Dendritic cell treated with granulocyte-macrophage colony-stimulating factor and Interleukin-4, amounts not matched to agents 40 ng/mL and 50 ng/mL, for 4 days (primary cell): ENCODE measurements at regions not wholly inside any gene's neighbourhood (a gene's known extent, or its start where the extent isn't known, plus 50 kb on each side); places are given as distances from the start of the nearest gene placed in this dataset.
"Not testable (repeated sequence)": the region's sequence is repeated elsewhere in the genome, so short reads cannot be mapped to it uniquely, and the experiment has no call there.

Experiments used
- H3K27ac Mint-ChIP-seq: one replicate; pipeline ENCODE4 v1.8.0; 2022; ENCODE audit warnings: mild to moderate bottlenecking, mixed read lengths
- H3K27me3 Mint-ChIP-seq: one replicate; pipeline ENCODE4 v1.8.0; 2022; ENCODE audit warnings: mild to moderate bottlenecking, mixed read lengths
- H3K36me3 Mint-ChIP-seq: one replicate; pipeline ENCODE4 v1.8.0; 2022; ENCODE audit warnings: low read depth, mixed read lengths
- H3K4me1 Mint-ChIP-seq: one replicate; pipeline ENCODE4 v1.8.0; 2022; ENCODE audit warnings: low read depth, mixed read lengths
- H3K4me3 Mint-ChIP-seq: one replicate; pipeline ENCODE4 v1.8.0; 2022; ENCODE audit warnings: mild to moderate bottlenecking, moderate library complexity, mixed read lengths
- H3K9me3 Mint-ChIP-seq: one replicate; pipeline ENCODE4 v1.8.0; 2022; ENCODE audit warnings: mixed read lengths
- intact Hi-C: fragments of 100-400 bp; cut with micrococcal nuclease; formaldehyde crosslinking; loops from one replicate; pipeline ENCODE4 v1.15.0; 2022

- Mint-ChIP-seq H3K4me1 (no peaks in the 10 kb centered on the region), H3K36me3 (no peaks in the 10 kb centered on the region), H3K27ac (no peak overlapping the region), H3K9me3 (peaks cover 50% of the 10 kb centered on the region), H3K4me3 (no peak overlapping the region), H3K27me3 (no peaks in the 10 kb centered on the region)
- intact Hi-C loops: no loop called here
These were observed 197.1 kb upstream of the HCN1 start for GRCh38 chr5:45893309-45893708.

- H3K4me1 Mint-ChIP-seq, H3K27me3 Mint-ChIP-seq, H3K36me3 Mint-ChIP-seq, intact Hi-C loops, H3K27ac Mint-ChIP-seq, H3K4me3 Mint-ChIP-seq: not testable (repeated sequence)
- H3K9me3 Mint-ChIP-seq: peaks cover 65% of the 10 kb centered on the region
These were observed 194.4 kb upstream of the HCN1 start for GRCh38 chr5:45890441-45891080.

GRCh38 chr5:45862763-45863162 is 166.6 kb upstream of the HCN1 start:
- no peak overlapping the region for H3K27ac Mint-ChIP-seq

GRCh38 chr5:45847877-45848276 is 151.7 kb upstream of the HCN1 start:
- H3K36me3 Mint-ChIP-seq: no peaks in the 10 kb centered on the region
- no peak overlapping the region for H3K4me3 Mint-ChIP-seq
- intact Hi-C loops: no loop called here
- no peak overlapping the region for H3K27ac Mint-ChIP-seq
- peaks cover 45% of the 10 kb centered on the region for H3K9me3 Mint-ChIP-seq
- no peaks in the 10 kb centered on the region for H3K27me3 Mint-ChIP-seq
- no peaks in the 10 kb centered on the region for H3K4me1 Mint-ChIP-seq

More at GRCh38 chr5:45862763-45863162, 166.6 kb upstream of the HCN1 start:
- intact Hi-C loops: no loop called here
- Mint-ChIP-seq H3K4me1 (no peaks in the 10 kb centered on the region), H3K27me3 (no peaks in the 10 kb centered on the region), H3K36me3 (no peaks in the 10 kb centered on the region), H3K4me3 (no peak overlapping the region), H3K9me3 (peaks cover 39% of the 10 kb centered on the region)

- Mint-ChIP-seq H3K9me3 (peaks cover 42% of the 10 kb centered on the region), H3K27ac (no peak overlapping the region), H3K27me3 (no peaks in the 10 kb centered on the region), H3K36me3 (no peaks in the 10 kb centered on the region), H3K4me3 (no peak overlapping the region), H3K4me1 (no peaks in the 10 kb centered on the region)
- intact Hi-C loops: no loop called here
These were observed 129.9 kb upstream of the HCN1 start for GRCh38 chr5:45826055-45826454.

- no peaks in the 10 kb centered on the region for H3K36me3 Mint-ChIP-seq
- intact Hi-C loops: no loop called here
- H3K27ac Mint-ChIP-seq: no peak overlapping the region
- peaks cover 49% of the 10 kb centered on the region for H3K9me3 Mint-ChIP-seq
- no peak overlapping the region for H3K4me3 Mint-ChIP-seq
- no peaks in the 10 kb centered on the region for H3K27me3 Mint-ChIP-seq
- no peaks in the 10 kb centered on the region for H3K4me1 Mint-ChIP-seq
These were observed 104.2 kb upstream of the HCN1 start for GRCh38 chr5:45800331-45800730.

GRCh38 chr5:45799388-45799787 is 103.2 kb upstream of the HCN1 start:
- no peak overlapping the region for H3K4me3 Mint-ChIP-seq
- peaks cover 47% of the 10 kb centered on the region for H3K9me3 Mint-ChIP-seq
- H3K27ac Mint-ChIP-seq: no peak overlapping the region
- no peaks in the 10 kb centered on the region for H3K4me1 Mint-ChIP-seq
- no peaks in the 10 kb centered on the region for H3K36me3 Mint-ChIP-seq
- intact Hi-C loops: no loop called here
- no peaks in the 10 kb centered on the region for H3K27me3 Mint-ChIP-seq

GRCh38 chr5:45796959-45797553 is 100.9 kb upstream of the HCN1 start:
- Mint-ChIP-seq H3K27ac (no peak overlapping the region), H3K36me3 (no peaks in the 10 kb centered on the region), H3K9me3 (peaks cover 51% of the 10 kb centered on the region), H3K4me1 (no peaks in the 10 kb centered on the region), H3K27me3 (no peaks in the 10 kb centered on the region), H3K4me3 (no peak overlapping the region)
- intact Hi-C loops: no loop called here

GRCh38 chr5:45795458-45795857 is 99.3 kb upstream of the HCN1 start:
- Mint-ChIP-seq H3K27ac (no peak overlapping the region), H3K9me3 (peaks cover 40% of the 10 kb centered on the region), H3K4me3 (no peak overlapping the region), H3K27me3 (no peaks in the 10 kb centered on the region), H3K36me3 (no peaks in the 10 kb centered on the region), H3K4me1 (no peaks in the 10 kb centered on the region)
- intact Hi-C loops: no loop called here

GRCh38 chr5:45793638-45794532 is 97.7 kb upstream of the HCN1 start:
- H3K27ac Mint-ChIP-seq: no peak overlapping the region
- H3K36me3 Mint-ChIP-seq: no peaks in the 10 kb centered on the region
- intact Hi-C loops: no loop called here
- no peak overlapping the region for H3K4me3 Mint-ChIP-seq
- peaks cover 32% of the 10 kb centered on the region for H3K9me3 Mint-ChIP-seq
- no peaks in the 10 kb centered on the region for H3K27me3 Mint-ChIP-seq
- H3K4me1 Mint-ChIP-seq: no peaks in the 10 kb centered on the region

- no peaks in the 10 kb centered on the region for H3K4me1 Mint-ChIP-seq
- H3K9me3 Mint-ChIP-seq: peaks cover under 1% of the 10 kb centered on the region
- H3K27me3 Mint-ChIP-seq: no peaks in the 10 kb centered on the region
- intact Hi-C loops: no loop called here
- H3K27ac Mint-ChIP-seq: no peak overlapping the region
- no peak overlapping the region for H3K4me3 Mint-ChIP-seq
- H3K36me3 Mint-ChIP-seq: no peaks in the 10 kb centered on the region
These were observed 83.9 kb upstream of the HCN1 start for GRCh38 chr5:45779874-45780671.

- no peaks in the 10 kb centered on the region for H3K9me3 Mint-ChIP-seq
- intact Hi-C loops: no loop called here
- H3K27me3 Mint-ChIP-seq: no peaks in the 10 kb centered on the region
- H3K4me3 Mint-ChIP-seq: no peak overlapping the region
- no peaks in the 10 kb centered on the region for H3K4me1 Mint-ChIP-seq
- no peaks in the 10 kb centered on the region for H3K36me3 Mint-ChIP-seq
- no peak overlapping the region for H3K27ac Mint-ChIP-seq
These were observed 78.3 kb upstream of the HCN1 start for GRCh38 chr5:45774528-45774927.

- Mint-ChIP-seq H3K4me3 (no peak overlapping the region), H3K27me3 (no peaks in the 10 kb centered on the region), H3K9me3 (no peaks in the 10 kb centered on the region), H3K36me3 (no peaks in the 10 kb centered on the region), H3K4me1 (no peaks in the 10 kb centered on the region), H3K27ac (no peak overlapping the region)
- intact Hi-C loops: no loop called here
These were observed 76.2 kb upstream of the HCN1 start for GRCh38 chr5:45772402-45772801.

GRCh38 chr5:45765561-45765960 is 69.4 kb upstream of the HCN1 start:
- H3K36me3 Mint-ChIP-seq: no peaks in the 10 kb centered on the region
- no peaks in the 10 kb centered on the region for H3K4me1 Mint-ChIP-seq
- no peak overlapping the region for H3K4me3 Mint-ChIP-seq
- H3K27ac Mint-ChIP-seq: no peak overlapping the region
- intact Hi-C loops: no loop called here
- H3K27me3 Mint-ChIP-seq: no peaks in the 10 kb centered on the region
- H3K9me3 Mint-ChIP-seq: peaks cover 38% of the 10 kb centered on the region
